Lung (tissue), 11 donors: ENCODE measurements at regions not wholly inside any gene's neighbourhood (a gene's known extent, or its start where the extent isn't known, plus 50 kb on each side); places are given as distances from the start of the nearest gene placed in this dataset.
A peak's percentile ranks its signal among the peaks of the same experiment; 100 is the strongest.

Source experiments
- ATAC-seq: fragments of 200-7000 bp; cut with Tn5 transposase; one replicate; pipeline ENCODE4 v1.9.1; 2020; ENCODE audit warnings: moderate number of reproducible peaks; ENCODE audit not compliant: insufficient read depth, low FRiP score
- DNase-seq, 3 donors: peaks; one replicate each; pipeline ENCODE4 v3.0.0-alpha.2; 2013 to 2017
- H3K27ac ChIP-seq, 2 donors: one replicate each; pipeline ENCODE4 v1.5.1; 2013; ENCODE audit warnings: mild to moderate bottlenecking in 2 of 2, moderate library complexity in 2 of 2, control low read depth in 1 of 2, inconsistent platforms in 1 of 2, low read depth in 1 of 2, low read length in 1 of 2
- H3K27me3 ChIP-seq, 3 donors: one replicate each; pipeline ENCODE4 v1.5.1; 2013; ENCODE audit warnings: low read length in 2 of 3; ENCODE audit not compliant: control insufficient read depth in 3 of 3, insufficient read depth in 3 of 3
- H3K36me3 ChIP-seq, 4 donors: one replicate each; pipeline ENCODE4 v1.5.1; 2013; ENCODE audit warnings: low read length in 4 of 4, mild to moderate bottlenecking in 1 of 4, moderate library complexity in 1 of 4; ENCODE audit not compliant: control insufficient read depth in 4 of 4, insufficient read depth in 4 of 4
- H3K4me1 ChIP-seq, 5 donors: one replicate each; pipeline ENCODE4 v1.5.1; 2013; ENCODE audit warnings: low read length in 5 of 5, mild to moderate bottlenecking in 2 of 5, moderate library complexity in 1 of 5; ENCODE audit not compliant: control insufficient read depth in 5 of 5, insufficient read depth in 5 of 5
- H3K4me3 ChIP-seq: one replicate; pipeline ENCODE4 v1.5.1; 2013; ENCODE audit warnings: mild to moderate bottlenecking, control low read depth, moderate library complexity
- H3K9ac ChIP-seq, 2 donors: one replicate each; pipeline ENCODE4 v1.5.1; 2013; ENCODE audit warnings: low read length in 2 of 2, control low read depth in 1 of 2; ENCODE audit not compliant: insufficient read depth in 1 of 2
- H3K9me3 ChIP-seq, 4 donors: one replicate each; pipeline ENCODE4 v1.5.1; 2013; ENCODE audit warnings: low read length in 3 of 4, mild to moderate bottlenecking in 1 of 4, moderate library complexity in 1 of 4; ENCODE audit not compliant: control insufficient read depth in 4 of 4, insufficient read depth in 3 of 4
- CTCF ChIP-seq: IDR thresholded peaks from 2 replicates; pipeline ENCODE4 v1.5.1; 2012; ENCODE audit warnings: mild to moderate bottlenecking; ENCODE audit errors: control extremely low read depth, extremely low read depth
- WGBS, 2 donors: extraction: QIAGEN DNeasy Blood & Tissue Kit; methylation state at CpG; one replicate each; pipeline ENCODE4 v1.1.7; 2013; 5-methylcytosine and 5-hydroxymethylcytosine counted together
- donor health status: control.
- donor health status: control.
- donor health status: Bipolar disorder and iron deficiency.
- donor health status: healthy.
- donor health status: DM: yes; HTN: yes; CAD: no.

DNA sequence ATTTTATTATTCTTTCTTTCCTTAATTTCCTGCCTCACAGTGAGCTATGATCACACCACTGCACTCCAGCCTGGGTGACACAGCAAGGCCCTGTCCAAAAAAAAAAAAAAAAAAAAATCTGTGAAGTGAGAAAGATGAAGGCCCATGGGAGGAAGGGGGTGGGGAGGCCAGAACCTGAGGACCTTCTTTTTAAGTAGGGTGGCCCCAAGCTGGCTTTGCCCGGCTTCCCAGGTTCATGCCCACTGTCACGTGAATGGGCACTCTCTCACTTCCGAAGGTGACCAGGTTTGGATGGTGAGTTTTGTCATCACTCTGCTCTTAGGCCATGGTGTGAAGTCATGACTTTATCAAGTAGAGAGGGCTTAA lies 82.3 kb downstream of the TNFAIP2 start:
- peak overlapping the region in 1 of 2 donors; percentile 70 for H3K27ac ChIP-seq
- TF ChIP-seq CTCF, result no peak
- H3K9me3 ChIP-seq, result peaks cover 0 to 29% (median 6%) of the 10 kb centered on the region in 4 donors
- H3K4me1 ChIP-seq, result peaks cover 0 to 10% (median 6%) of the 10 kb centered on the region in 5 donors
- no peak overlapping the region for H3K4me3 ChIP-seq
- ATAC-seq (no peak), DNase-seq (peak in 1 of 3 donors; percentile 4)
- H3K36me3 ChIP-seq, result no peaks in the 10 kb centered on the region
- no peak overlapping the region for H3K9ac ChIP-seq
- peaks cover 0 to 25% (median 10%) of the 10 kb centered on the region in 3 donors for H3K27me3 ChIP-seq
- 82 to 95% methylated on average over 3 of the region's 3 CpGs for WGBS, 2 donors

GRCh38 chr14:103206023-103206481 lies 82.8 kb downstream of the TNFAIP2 start:
- Histone ChIP-seq H3K9me3 (peaks cover 0 to 28% (median 6%) of the 10 kb centered on the region in 4 donors), H3K4me1 (peaks cover 0 to 10% (median 6%) of the 10 kb centered on the region in 5 donors), H3K27ac (peak overlapping the region in 1 of 2 donors; percentile 70), H3K36me3 (no peaks in the 10 kb centered on the region), H3K4me3 (no peak overlapping the region), H3K27me3 (peaks cover 0 to 25% (median 10%) of the 10 kb centered on the region in 3 donors), H3K9ac (no peak overlapping the region)
- no peak for TF ChIP-seq CTCF
- 81 to 93% methylated on average over 4 of the region's 4 CpGs for WGBS, 2 donors
- DNase-seq (peak in 1 of 3 donors; percentile 11), ATAC-seq (no peak)

DNA sequence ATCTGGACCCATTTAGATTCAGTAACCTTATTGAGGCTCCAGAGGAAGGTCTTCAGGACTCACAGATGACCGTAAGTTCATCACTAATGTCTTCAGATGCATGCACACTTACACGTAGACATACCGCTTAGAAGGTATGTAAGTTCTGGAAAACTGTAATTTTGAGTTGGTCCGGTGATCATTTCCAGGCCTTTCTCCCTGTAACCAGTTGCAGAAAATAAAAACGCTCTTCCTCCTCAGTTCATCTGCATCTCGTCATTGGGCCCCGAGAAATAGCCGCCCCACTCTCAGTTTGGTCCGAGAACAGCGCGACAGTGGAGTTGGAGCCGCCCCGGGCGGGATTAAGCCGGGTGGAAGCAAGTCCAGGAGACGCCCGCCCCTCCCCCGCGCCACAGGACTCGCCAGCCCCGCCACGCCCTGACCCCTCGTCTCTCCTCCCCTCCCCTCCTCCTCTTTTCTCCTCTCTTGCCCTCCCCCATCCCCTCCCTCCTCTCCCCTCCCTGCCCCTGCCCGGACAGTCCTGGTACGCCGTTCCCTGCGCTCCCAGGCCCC lies 83.7 kb downstream of the TNFAIP2 start:
- peaks cover 0 to 25% (median 6%) of the 10 kb centered on the region in 4 donors for H3K9me3 ChIP-seq
- TF ChIP-seq CTCF, result no peak
- H3K4me3 ChIP-seq, result no peak overlapping the region
- no peaks in the 10 kb centered on the region for H3K36me3 ChIP-seq
- H3K27ac ChIP-seq, result peak overlapping the region in 1 of 2 donors; percentile 70
- peaks cover 0 to 25% (median 10%) of the 10 kb centered on the region in 3 donors for H3K27me3 ChIP-seq
- WGBS, 2 donors, result 24% methylated on average over 27 of the region's 27 CpGs
- H3K4me1 ChIP-seq, result peaks cover 0 to 10% (median 6%) of the 10 kb centered on the region in 5 donors
- peak; percentile 47 to 67 (median 59) for DNase-seq
- peak; percentile 74 for ATAC-seq
- peak overlapping the region in 1 of 2 donors; percentile 24 for H3K9ac ChIP-seq
